Neuronal stem cell (in vitro differentiated cells): ENCODE measurements at regions not wholly inside any gene's neighbourhood (a gene's known extent, or its start where the extent isn't known, plus 50 kb on each side); places are given as distances from the start of the nearest gene placed in this dataset.

Experiments used
- DNase-seq: peaks from one replicate; pipeline ENCODE4 v3.0.0-alpha.2; 2013; ENCODE audit warnings: low spot score
- H2AFZ ChIP-seq: one replicate; pipeline ENCODE4 v1.6.1; 2013; ENCODE audit warnings: mild to moderate bottlenecking, low read length, inconsistent platforms
- H2AK5ac ChIP-seq: 2 replicates; pipeline ENCODE4 v1.6.1; 2013; ENCODE audit warnings: low read depth, mild to moderate bottlenecking, inconsistent platforms, low read length, moderate library complexity, mixed read lengths
- H2BK120ac ChIP-seq: 2 replicates; pipeline ENCODE4 v1.6.1; 2013; ENCODE audit warnings: low read depth, mild to moderate bottlenecking, inconsistent platforms, low read length, moderate library complexity, mixed read lengths
- H2BK12ac ChIP-seq: one replicate; pipeline ENCODE4 v1.6.1; 2013; ENCODE audit warnings: low read length, inconsistent platforms
- H2BK15ac ChIP-seq: 2 replicates; pipeline ENCODE4 v1.6.1; 2013; ENCODE audit warnings: mild to moderate bottlenecking, low read length, inconsistent platforms, mixed read lengths
- H2BK5ac ChIP-seq: one replicate; pipeline ENCODE4 v1.6.1; 2013; ENCODE audit warnings: inconsistent platforms, mild to moderate bottlenecking, low read length, moderate library complexity
- H3K14ac ChIP-seq: one replicate; pipeline ENCODE4 v1.6.1; 2013; ENCODE audit warnings: low read length, inconsistent platforms
- H3K18ac ChIP-seq: 2 replicates; pipeline ENCODE4 v1.6.1; 2013; ENCODE audit warnings: low read length, inconsistent platforms
- H3K23ac ChIP-seq: 2 replicates; pipeline ENCODE4 v1.6.1; 2013; ENCODE audit warnings: low read depth, mild to moderate bottlenecking, mixed read lengths, low read length, inconsistent platforms; ENCODE audit not compliant: poor library complexity
- H3K27ac ChIP-seq: replicated peaks from 3 replicates; pipeline ENCODE4 v1.5.1; 2013; ENCODE audit warnings: low read length, inconsistent platforms
- H3K27me3 ChIP-seq, 3 experiments: 2 replicates each; pipeline ENCODE4 v1.6.1; 2013; ENCODE audit warnings: low read length in 3 of 3, mild to moderate bottlenecking in 2 of 3, inconsistent platforms in 1 of 3, low read depth in 1 of 3, mixed read lengths in 1 of 3, moderate library complexity in 1 of 3; ENCODE audit not compliant: control insufficient read depth in 3 of 3, insufficient read depth in 3 of 3
- H3K36me3 ChIP-seq, 2 donors: replicated peaks in 1 of 2; 2 replicates each; pipeline ENCODE4 v1.6.1; 2013; ENCODE audit warnings: low read length in 2 of 2; ENCODE audit not compliant: control insufficient read depth in 2 of 2, insufficient read depth in 2 of 2
- H3K4ac ChIP-seq: 2 replicates; pipeline ENCODE4 v1.6.1; 2013; ENCODE audit warnings: inconsistent platforms, mild to moderate bottlenecking, low read length, moderate library complexity
- H3K4me1 ChIP-seq, 2 donors: 1 replicate in 1 of 2; 2 replicates in 1 of 2; pipeline ENCODE4 v1.6.1; 2013; ENCODE audit warnings: low read length in 2 of 2, low read depth in 1 of 2; ENCODE audit not compliant: control insufficient read depth in 2 of 2, insufficient read depth in 1 of 2
- H3K4me2 ChIP-seq: one replicate; pipeline ENCODE4 v1.6.1; 2013; ENCODE audit warnings: mild to moderate bottlenecking, low read length, inconsistent platforms; ENCODE audit not compliant: insufficient read depth, poor library complexity, severe bottlenecking
- H3K4me3 ChIP-seq, 2 donors: 2 replicates each; pipeline ENCODE4 v1.5.1; 2013; ENCODE audit warnings: low read length in 2 of 2, mild to moderate bottlenecking in 2 of 2, inconsistent platforms in 1 of 2, moderate library complexity in 1 of 2
- H3K79me1 ChIP-seq: one replicate; pipeline ENCODE4 v1.6.1; 2013; ENCODE audit warnings: low read depth, mild to moderate bottlenecking, inconsistent platforms, low read length, moderate library complexity
- H3K9ac ChIP-seq: one replicate; pipeline ENCODE4 v1.6.1; 2013; ENCODE audit warnings: mild to moderate bottlenecking, low read depth, low read length, inconsistent platforms; ENCODE audit not compliant: poor library complexity
- H3K9me3 ChIP-seq, 2 donors: replicated peaks in 1 of 2; 2 replicates each; pipeline versions ENCODE3 to v1.6.1; 2013; ENCODE audit warnings: low read length in 2 of 2, mild to moderate bottlenecking in 2 of 2, inconsistent platforms in 1 of 2, low read depth in 1 of 2, mixed read lengths in 1 of 2, moderate library complexity in 1 of 2; ENCODE audit not compliant: control insufficient read depth in 2 of 2, insufficient read depth in 1 of 2
- H4K8ac ChIP-seq: one replicate; pipeline ENCODE4 v1.6.1; 2013; ENCODE audit warnings: low read depth, mild to moderate bottlenecking, inconsistent platforms, low read length, moderate library complexity
- H4K91ac ChIP-seq: one replicate; pipeline ENCODE4 v1.6.1; 2013; ENCODE audit warnings: low read length, low read depth, mild to moderate bottlenecking, inconsistent platforms; ENCODE audit not compliant: poor library complexity
- WGBS, 2 donors: extraction: QIAGEN DNeasy Blood & Tissue Kit; methylation state at CpG; one replicate each; pipeline ENCODE4 v1.1.7; 2013; ENCODE audit warnings: missing lambda C conversion rate in 2 of 2, mixed read lengths in 1 of 2; ENCODE audit not compliant: insufficient read length in 2 of 2, insufficient replicate concordance in 1 of 2; ENCODE audit errors: extremely low coverage in 2 of 2; 5-methylcytosine and 5-hydroxymethylcytosine counted together

- no peak for DNase-seq
- H2BK12ac ChIP-seq, result no peak overlapping the region
- H2BK120ac ChIP-seq, result no peak overlapping the region
- no peak overlapping the region for H3K18ac ChIP-seq
- no peak overlapping the region for H3K4me3 ChIP-seq
- no peaks in the 10 kb centered on the region for H3K36me3 ChIP-seq
- no peak overlapping the region for H4K8ac ChIP-seq
- no peak overlapping the region for H3K9ac ChIP-seq
- H3K27ac ChIP-seq, result no peak overlapping the region
- H3K4ac ChIP-seq, result no peak overlapping the region
- no peak overlapping the region for H2BK5ac ChIP-seq
- no peak overlapping the region for H3K4me2 ChIP-seq
- H4K91ac ChIP-seq, result no peak overlapping the region
- no peak overlapping the region for H2BK15ac ChIP-seq
- no peaks in the 10 kb centered on the region for H3K9me3 ChIP-seq
- no peak overlapping the region for H2AK5ac ChIP-seq
- no peaks in the 10 kb centered on the region for H3K4me1 ChIP-seq
- H3K79me1 ChIP-seq, result no peaks in the 10 kb centered on the region
- no peak overlapping the region for H3K23ac ChIP-seq
- H3K27me3 ChIP-seq, result no peaks in the 10 kb centered on the region
- no peak overlapping the region for H2AFZ ChIP-seq
- H3K14ac ChIP-seq, result no peak overlapping the region
These were observed 96.4 kb upstream of the PAK5 start for GRCh38 chr20:9935285-9935684.

DNA sequence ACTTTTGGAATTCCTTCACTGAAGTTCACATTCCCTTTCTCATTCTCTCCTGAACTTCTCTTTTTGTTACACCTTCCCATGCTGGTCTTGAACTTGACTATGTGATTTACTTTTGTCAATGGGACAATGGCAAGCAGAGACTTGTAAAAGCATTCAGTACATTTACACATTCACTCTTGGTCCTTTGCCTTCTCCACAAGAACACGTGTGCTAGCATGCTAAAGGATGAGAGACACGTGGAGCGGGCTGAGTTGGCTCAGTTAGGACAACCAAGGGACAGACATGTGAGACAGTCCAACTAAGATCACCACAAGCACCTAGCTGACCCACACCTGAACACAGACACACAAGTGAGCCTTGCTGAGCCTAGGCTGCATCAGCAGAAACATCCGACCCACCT, 91.3 kb upstream of the PAK5 start:
- Histone ChIP-seq H2AK5ac (no peak overlapping the region), H2BK120ac (no peak overlapping the region), H3K4me2 (no peak overlapping the region), H3K14ac (no peak overlapping the region), H3K27ac (no peak overlapping the region), H4K8ac (no peak overlapping the region), H3K79me1 (no peaks in the 10 kb centered on the region), H3K4me1 (no peaks in the 10 kb centered on the region), H3K36me3 (no peaks in the 10 kb centered on the region), H3K27me3 (no peaks in the 10 kb centered on the region), H2BK5ac (no peak overlapping the region), H2AFZ (no peak overlapping the region), H3K9ac (no peak overlapping the region), H3K18ac (no peak overlapping the region), H3K23ac (no peak overlapping the region), H3K9me3 (no peaks in the 10 kb centered on the region), H2BK15ac (no peak overlapping the region), H3K4me3 (no peak overlapping the region), H3K4ac (no peak overlapping the region), H2BK12ac (no peak overlapping the region), H4K91ac (no peak overlapping the region)
- no CpG with 5 or more reads among the region's 4 CpGs for WGBS, 2 donors
- DNase-seq, result no peak

DNA sequence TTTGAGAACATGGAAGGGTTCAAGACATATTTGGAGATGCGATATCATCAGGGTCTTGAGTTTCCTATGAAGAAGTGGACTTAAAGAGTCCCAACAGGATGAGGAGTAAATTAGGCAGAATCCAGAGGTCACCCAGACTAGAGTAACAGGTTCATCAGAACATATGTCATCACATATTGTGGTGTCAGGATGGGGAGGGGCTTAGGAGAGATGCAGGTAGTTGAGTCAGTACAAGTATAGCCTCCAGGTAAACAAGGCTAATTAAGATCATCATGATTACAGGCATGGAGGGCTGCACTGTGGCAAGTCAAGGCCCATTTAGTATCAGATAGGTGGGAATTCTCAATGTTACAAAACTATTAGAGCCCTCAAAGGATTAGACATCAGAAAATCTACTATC, 90.1 kb upstream of the PAK5 start:
- H3K18ac ChIP-seq, result no peak overlapping the region
- no peak overlapping the region for H4K8ac ChIP-seq
- no peak overlapping the region for H3K27ac ChIP-seq
- no peaks in the 10 kb centered on the region for H3K36me3 ChIP-seq
- H2BK5ac ChIP-seq, result no peak overlapping the region
- H3K79me1 ChIP-seq, result no peaks in the 10 kb centered on the region
- no peak overlapping the region for H3K9ac ChIP-seq
- no peak overlapping the region for H3K4ac ChIP-seq
- H3K27me3 ChIP-seq, result no peaks in the 10 kb centered on the region
- H3K9me3 ChIP-seq, result no peaks in the 10 kb centered on the region
- no peak overlapping the region for H2AK5ac ChIP-seq
- H3K4me3 ChIP-seq, result no peak overlapping the region
- H3K23ac ChIP-seq, result no peak overlapping the region
- WGBS, 2 donors, result no CpG with 5 or more reads among the region's 1 CpG
- no peak overlapping the region for H2BK12ac ChIP-seq
- no peak for DNase-seq
- H2BK15ac ChIP-seq, result no peak overlapping the region
- H3K14ac ChIP-seq, result no peak overlapping the region
- no peak overlapping the region for H2AFZ ChIP-seq
- no peaks in the 10 kb centered on the region for H3K4me1 ChIP-seq
- no peak overlapping the region for H2BK120ac ChIP-seq
- H4K91ac ChIP-seq, result no peak overlapping the region
- no peak overlapping the region for H3K4me2 ChIP-seq

DNA sequence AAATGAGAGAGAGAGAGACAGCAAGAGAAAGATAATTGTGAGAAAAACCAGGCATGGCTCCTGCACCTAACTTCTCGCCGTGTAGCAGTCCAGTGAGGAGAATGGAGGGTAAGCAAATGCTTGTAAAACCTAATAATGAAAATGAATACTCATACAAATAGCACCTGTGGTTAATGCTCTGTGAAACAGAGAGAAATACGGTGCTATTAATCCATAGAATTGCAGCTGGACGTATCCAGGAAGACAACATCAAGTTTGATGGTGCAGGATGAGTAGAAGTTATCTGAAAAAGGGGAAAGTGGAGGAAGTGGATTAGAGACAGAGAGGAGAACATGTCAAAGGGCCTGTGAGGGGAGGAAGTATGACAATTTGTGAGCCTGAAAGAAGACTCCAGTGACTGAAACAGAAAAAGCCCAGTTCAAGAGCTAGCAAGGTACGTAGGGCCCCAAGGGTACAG, 89.4 kb upstream of the PAK5 start:
- H3K9ac ChIP-seq, result no peak overlapping the region
- H3K4me2 ChIP-seq, result no peak overlapping the region
- H4K8ac ChIP-seq, result no peak overlapping the region
- H3K23ac ChIP-seq, result no peak overlapping the region
- no peak for DNase-seq
- no peak overlapping the region for H2AK5ac ChIP-seq
- no peak overlapping the region for H2BK15ac ChIP-seq
- no peak overlapping the region for H3K4me3 ChIP-seq
- no peaks in the 10 kb centered on the region for H3K27me3 ChIP-seq
- no peaks in the 10 kb centered on the region for H3K9me3 ChIP-seq
- H2AFZ ChIP-seq, result no peak overlapping the region
- no peaks in the 10 kb centered on the region for H3K36me3 ChIP-seq
- H2BK12ac ChIP-seq, result no peak overlapping the region
- H3K79me1 ChIP-seq, result no peaks in the 10 kb centered on the region
- no peak overlapping the region for H2BK120ac ChIP-seq
- no peak overlapping the region for H3K18ac ChIP-seq
- no peak overlapping the region for H3K27ac ChIP-seq
- no peak overlapping the region for H3K14ac ChIP-seq
- H4K91ac ChIP-seq, result no peak overlapping the region
- WGBS, 2 donors, result no CpG with 5 or more reads among the region's 5 CpGs
- H3K4ac ChIP-seq, result no peak overlapping the region
- H2BK5ac ChIP-seq, result no peak overlapping the region
- no peaks in the 10 kb centered on the region for H3K4me1 ChIP-seq
